ENCODE measurements at regions not wholly inside any gene's neighbourhood (a gene's known extent, or its start where the extent isn't known, plus 50 kb on each side); places are given as distances from the start of the nearest gene placed in this dataset.

DNA sequence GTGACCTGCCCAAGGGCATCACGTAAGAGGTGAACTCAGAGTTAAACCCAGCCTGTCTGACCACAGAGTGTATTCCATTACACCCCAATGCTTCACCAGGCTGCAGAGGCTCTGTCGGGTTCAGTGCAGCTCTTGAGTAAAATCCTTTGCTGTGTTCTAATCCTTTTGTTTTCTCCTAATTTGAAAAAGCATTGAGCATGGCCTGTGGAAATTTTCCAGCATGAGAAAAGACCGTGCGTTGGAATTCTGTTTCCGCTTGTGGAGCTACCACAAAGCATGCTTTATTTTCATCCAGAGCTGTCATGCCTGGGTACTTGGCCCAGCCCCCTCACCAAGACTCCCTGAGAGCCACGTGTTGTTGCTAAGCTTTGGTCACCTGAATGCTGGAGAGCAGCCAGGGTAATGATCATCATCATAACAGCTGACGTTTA, 317.6 kb downstream of the PRDM2 start:
- TF ChIP-seq GATA3 (IDR thresholded peaks at IDR 0.05; ENCODE audit: borderline replicate concordance) (no peak), SREBF2 (IDR thresholded peaks at IDR 0.05) (no peak), MAZ (IDR thresholded peaks at IDR 0.05; ENCODE audit: borderline replicate concordance, low read depth, low read length) (no peak), POLR2A (IDR thresholded peaks at IDR 0.05; ENCODE audit: low read length) (no peak), BHLHE40 (IDR thresholded peaks at IDR 0.05; ENCODE audit: low read depth, low read length) (no peak), CEBPB (IDR thresholded peaks at IDR 0.05) (no peak), JUNB (IDR thresholded peaks at IDR 0.05) (no peak), POLR2AphosphoS2 (conservative IDR thresholded peaks at IDR 0.05; ENCODE audit: low read length) (no peak), CBX8 (IDR thresholded peaks at IDR 0.05) (no peak)
- TF ChIP-seq, protein P1, sequence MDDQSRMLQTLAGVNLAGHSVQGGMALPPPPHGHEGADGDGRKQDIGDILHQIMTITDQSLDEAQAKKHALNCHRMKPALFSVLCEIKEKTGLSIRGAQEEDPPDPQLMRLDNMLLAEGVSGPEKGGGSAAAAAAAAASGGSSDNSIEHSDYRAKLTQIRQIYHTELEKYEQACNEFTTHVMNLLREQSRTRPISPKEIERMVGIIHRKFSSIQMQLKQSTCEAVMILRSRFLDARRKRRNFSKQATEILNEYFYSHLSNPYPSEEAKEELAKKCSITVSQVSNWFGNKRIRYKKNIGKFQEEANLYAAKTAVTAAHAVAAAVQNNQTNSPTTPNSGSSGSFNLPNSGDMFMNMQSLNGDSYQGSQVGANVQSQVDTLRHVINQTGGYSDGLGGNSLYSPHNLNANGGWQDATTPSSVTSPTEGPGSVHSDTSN (IDR thresholded peaks at IDR 0.05) = no peak
- TF ChIP-seq, protein P2, sequence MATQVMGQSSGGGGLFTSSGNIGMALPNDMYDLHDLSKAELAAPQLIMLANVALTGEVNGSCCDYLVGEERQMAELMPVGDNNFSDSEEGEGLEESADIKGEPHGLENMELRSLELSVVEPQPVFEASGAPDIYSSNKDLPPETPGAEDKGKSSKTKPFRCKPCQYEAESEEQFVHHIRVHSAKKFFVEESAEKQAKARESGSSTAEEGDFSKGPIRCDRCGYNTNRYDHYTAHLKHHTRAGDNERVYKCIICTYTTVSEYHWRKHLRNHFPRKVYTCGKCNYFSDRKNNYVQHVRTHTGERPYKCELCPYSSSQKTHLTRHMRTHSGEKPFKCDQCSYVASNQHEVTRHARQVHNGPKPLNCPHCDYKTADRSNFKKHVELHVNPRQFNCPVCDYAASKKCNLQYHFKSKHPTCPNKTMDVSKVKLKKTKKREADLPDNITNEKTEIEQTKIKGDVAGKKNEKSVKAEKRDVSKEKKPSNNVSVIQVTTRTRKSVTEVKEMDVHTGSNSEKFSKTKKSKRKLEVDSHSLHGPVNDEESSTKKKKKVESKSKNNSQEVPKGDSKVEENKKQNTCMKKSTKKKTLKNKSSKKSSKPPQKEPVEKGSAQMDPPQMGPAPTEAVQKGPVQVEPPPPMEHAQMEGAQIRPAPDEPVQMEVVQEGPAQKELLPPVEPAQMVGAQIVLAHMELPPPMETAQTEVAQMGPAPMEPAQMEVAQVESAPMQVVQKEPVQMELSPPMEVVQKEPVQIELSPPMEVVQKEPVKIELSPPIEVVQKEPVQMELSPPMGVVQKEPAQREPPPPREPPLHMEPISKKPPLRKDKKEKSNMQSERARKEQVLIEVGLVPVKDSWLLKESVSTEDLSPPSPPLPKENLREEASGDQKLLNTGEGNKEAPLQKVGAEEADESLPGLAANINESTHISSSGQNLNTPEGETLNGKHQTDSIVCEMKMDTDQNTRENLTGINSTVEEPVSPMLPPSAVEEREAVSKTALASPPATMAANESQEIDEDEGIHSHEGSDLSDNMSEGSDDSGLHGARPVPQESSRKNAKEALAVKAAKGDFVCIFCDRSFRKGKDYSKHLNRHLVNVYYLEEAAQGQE (IDR thresholded peaks at IDR 0.05) = no peak
- TF ChIP-seq, protein P3, sequence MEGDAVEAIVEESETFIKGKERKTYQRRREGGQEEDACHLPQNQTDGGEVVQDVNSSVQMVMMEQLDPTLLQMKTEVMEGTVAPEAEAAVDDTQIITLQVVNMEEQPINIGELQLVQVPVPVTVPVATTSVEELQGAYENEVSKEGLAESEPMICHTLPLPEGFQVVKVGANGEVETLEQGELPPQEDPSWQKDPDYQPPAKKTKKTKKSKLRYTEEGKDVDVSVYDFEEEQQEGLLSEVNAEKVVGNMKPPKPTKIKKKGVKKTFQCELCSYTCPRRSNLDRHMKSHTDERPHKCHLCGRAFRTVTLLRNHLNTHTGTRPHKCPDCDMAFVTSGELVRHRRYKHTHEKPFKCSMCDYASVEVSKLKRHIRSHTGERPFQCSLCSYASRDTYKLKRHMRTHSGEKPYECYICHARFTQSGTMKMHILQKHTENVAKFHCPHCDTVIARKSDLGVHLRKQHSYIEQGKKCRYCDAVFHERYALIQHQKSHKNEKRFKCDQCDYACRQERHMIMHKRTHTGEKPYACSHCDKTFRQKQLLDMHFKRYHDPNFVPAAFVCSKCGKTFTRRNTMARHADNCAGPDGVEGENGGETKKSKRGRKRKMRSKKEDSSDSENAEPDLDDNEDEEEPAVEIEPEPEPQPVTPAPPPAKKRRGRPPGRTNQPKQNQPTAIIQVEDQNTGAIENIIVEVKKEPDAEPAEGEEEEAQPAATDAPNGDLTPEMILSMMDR (IDR thresholded peaks at IDR 0.05) = no peak
- TF ChIP-seq, protein P4, sequence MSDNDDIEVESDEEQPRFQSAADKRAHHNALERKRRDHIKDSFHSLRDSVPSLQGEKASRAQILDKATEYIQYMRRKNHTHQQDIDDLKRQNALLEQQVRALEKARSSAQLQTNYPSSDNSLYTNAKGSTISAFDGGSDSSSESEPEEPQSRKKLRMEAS (IDR thresholded peaks at IDR 0.05) = no peak
- TF ChIP-seq, protein P5, sequence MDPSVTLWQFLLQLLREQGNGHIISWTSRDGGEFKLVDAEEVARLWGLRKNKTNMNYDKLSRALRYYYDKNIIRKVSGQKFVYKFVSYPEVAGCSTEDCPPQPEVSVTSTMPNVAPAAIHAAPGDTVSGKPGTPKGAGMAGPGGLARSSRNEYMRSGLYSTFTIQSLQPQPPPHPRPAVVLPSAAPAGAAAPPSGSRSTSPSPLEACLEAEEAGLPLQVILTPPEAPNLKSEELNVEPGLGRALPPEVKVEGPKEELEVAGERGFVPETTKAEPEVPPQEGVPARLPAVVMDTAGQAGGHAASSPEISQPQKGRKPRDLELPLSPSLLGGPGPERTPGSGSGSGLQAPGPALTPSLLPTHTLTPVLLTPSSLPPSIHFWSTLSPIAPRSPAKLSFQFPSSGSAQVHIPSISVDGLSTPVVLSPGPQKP (IDR thresholded peaks at IDR 0.05; ENCODE audit: low read depth, low read length) = no peak
